GM23248 (cell line): ENCODE measurements at regions not wholly inside any gene's neighbourhood (a gene's known extent, or its start where the extent isn't known, plus 50 kb on each side); places are given as distances from the start of the nearest gene placed in this dataset.

Experiments
- EZH2 ChIP-seq: fragments of 200-600 bp; sonication (generic); IDR thresholded peaks from 2 replicates; pipeline ENCODE4 v1.6.1; 2018; ENCODE audit warnings: antibody characterized with exemption, mild to moderate bottlenecking; ENCODE audit not compliant: insufficient read depth, poor library complexity, severe bottlenecking
- EZH2phosphoT487 ChIP-seq: fragments of 200-600 bp; sonication (generic); IDR thresholded peaks from 2 replicates; pipeline ENCODE4 v1.6.1; 2018; ENCODE audit warnings: antibody characterized with exemption, moderate library complexity, mild to moderate bottlenecking, low read depth; ENCODE audit not compliant: insufficient read depth

- TF ChIP-seq EZH2 (no peak), EZH2phosphoT487 (no peak)
These were observed 177.5 kb downstream of the C5orf15 start for GRCh38 chr5:133790898-133791297.
